ENCODE measurements at regions not wholly inside any gene's neighbourhood (a gene's known extent, or its start where the extent isn't known, plus 50 kb on each side); places are given as distances from the start of the nearest gene placed in this dataset.

GRCh38 chr2:175236930-175237329 lies 55.4 kb upstream of the ATP5MC3 start:
- no peaks in the 10 kb centered on the region for H3K36me3 ChIP-seq (ENCODE audit: control insufficient read depth in 1 of 2, insufficient read depth in 2 of 2, low read length in 2 of 2)
- no peak overlapping the region for H3K27ac ChIP-seq (ENCODE audit: low read depth, low read length)
- no TSS peak for BruUV-seq (replicated peaks)
- no peak overlapping the region for H2AFZ ChIP-seq (ENCODE audit: low read depth, low read length, poor library complexity, severe bottlenecking)
- TF ChIP-seq EGR1 (IDR thresholded peaks at IDR 0.05; ENCODE audit: low read depth) (no peak), TCF7L2 (IDR thresholded peaks at IDR 0.05; ENCODE audit: borderline replicate concordance, extremely low read depth, insufficient read depth, insufficient read length) (no peak), YY1 (IDR thresholded peaks at IDR 0.05; ENCODE audit: extremely low read depth, insufficient replicate concordance, low read depth, low read length) (no peak), RAD21 (IDR thresholded peaks at IDR 0.05; ENCODE audit: low read depth) (no peak), CBX3 (IDR thresholded peaks at IDR 0.05; ENCODE audit: low read depth) (no peak), POLR2AphosphoS5 (IDR thresholded peaks at IDR 0.05; ENCODE audit: low read depth, low read length) (no peak), MAX (IDR thresholded peaks at IDR 0.05) (no peak), POLR2A (IDR thresholded peaks at IDR 0.05; ENCODE audit: borderline replicate concordance, extremely low read depth, insufficient read depth, insufficient read length) (no peak), EZH2 (IDR thresholded peaks at IDR 0.05) (no peak), EZH2phosphoT487 (IDR thresholded peaks at IDR 0.05; ENCODE audit: borderline replicate concordance) (no peak), SRF (IDR thresholded peaks at IDR 0.05; ENCODE audit: low read depth) (no peak), FOSL1 (IDR thresholded peaks at IDR 0.05; ENCODE audit: low read depth) (no peak), CEBPB (IDR thresholded peaks at IDR 0.05; ENCODE audit: low read depth) (no peak), ELF1 (IDR thresholded peaks at IDR 0.05; ENCODE audit: borderline replicate concordance, low read depth) (no peak), ZNF274 (IDR thresholded peaks at IDR 0.05; ENCODE audit: low read depth, low read length) (no peak), JUND (IDR thresholded peaks at IDR 0.05) (no peak), CTCF (IDR thresholded peaks at IDR 0.05 in 2 of 3, conservative IDR thresholded peaks at IDR 0.05 in 1 of 3; ENCODE audit: borderline replicate concordance in 1 of 3, insufficient read depth in 1 of 3, low read depth in 2 of 3, low read length in 2 of 3) (no peak), SP1 (IDR thresholded peaks at IDR 0.05; ENCODE audit: low read depth) (no peak), REST (IDR thresholded peaks at IDR 0.05; ENCODE audit: low read depth) (no peak), ZFX (IDR thresholded peaks at IDR 0.05) (no peak)
- H4K20me1 ChIP-seq (ENCODE audit: insufficient read depth) = no peaks in the 10 kb centered on the region
- H3K4me1 ChIP-seq (ENCODE audit: control insufficient read depth in 1 of 2, insufficient read depth in 2 of 2, low read length in 2 of 2) = no peaks in the 10 kb centered on the region
- no peak overlapping the region for H3K4me3 ChIP-seq (replicated peaks in 1 of 2; ENCODE audit: low read depth in 1 of 2, low read length in 2 of 2)
- DNase-seq (ENCODE audit: low read depth, low spot score) (no peak), ATAC-seq (no peak)
- ChIA-PET CTCF (no interaction called here), POLR2A (no interaction called here), RAD21 (ENCODE audit: low non-redundant PET in 1 of 2, low total read pairs in 2 of 2, uncharacterized antibody in 2 of 2, unreplicated experiment in 2 of 2) (no interaction called here)
- no peaks in the 10 kb centered on the region for H3K9me3 ChIP-seq (ENCODE audit: control insufficient read depth in 1 of 2, insufficient read depth in 1 of 2, low read depth in 1 of 2, low read length in 2 of 2)
- no peak overlapping the region for H3K4me2 ChIP-seq (ENCODE audit: low read length)
- intact Hi-C loops (cut with micrococcal nuclease) = no loop called here
- H3K9ac ChIP-seq (ENCODE audit: low read length) = no peak overlapping the region
- no peaks in the 10 kb centered on the region for H3K27me3 ChIP-seq (ENCODE audit: insufficient read depth, low read length)
- H3K9me2 ChIP-seq (ENCODE audit: insufficient read depth) = no peaks in the 10 kb centered on the region
- H3K79me2 ChIP-seq (ENCODE audit: insufficient read depth, low read length) = no peaks in the 10 kb centered on the region
